Activated CD4-positive, alpha-beta memory T cell treated with anti-CD3 and anti-CD28 coated beads, Interleukin-2, amount 10 ng/mL, durations not matched to agents 7 days and 5 days (primary cell): ENCODE measurements at regions not wholly inside any gene's neighbourhood (a gene's known extent, or its start where the extent isn't known, plus 50 kb on each side); places are given as distances from the start of the nearest gene placed in this dataset.

ENCODE experiments used
- CTCF ChIA-PET: fragments of 350-600 bp; sonication (Branson Sonifier 250); formaldehyde crosslinking; loops from one replicate; lab custom pipeline; 2021; ENCODE audit warnings: antibody characterized with exemption, inconsistent platforms; lab: Charles Lee
- POLR2A ChIA-PET: fragments of 350-600 bp; sonication (Branson Sonifier 250); formaldehyde crosslinking; loops from one replicate; lab custom pipeline; 2021; ENCODE audit warnings: antibody characterized with exemption; lab: Charles Lee
- DNase-seq: peaks from one replicate; pipeline ENCODE4 v3.0.0-alpha.2; 2020
- H3K27ac Mint-ChIP-seq: one replicate; pipeline ENCODE4 v1.8.0; 2021; ENCODE audit warnings: mild to moderate bottlenecking, mixed read lengths
- H3K27me3 Mint-ChIP-seq: one replicate; pipeline ENCODE4 v1.8.0; 2021; ENCODE audit warnings: mixed read lengths
- H3K36me3 Mint-ChIP-seq: one replicate; pipeline ENCODE4 v1.8.0; 2021; ENCODE audit warnings: low read depth, mixed read lengths
- H3K4me1 Mint-ChIP-seq: one replicate; pipeline ENCODE4 v1.8.0; 2021; ENCODE audit warnings: mixed read lengths
- H3K4me3 Mint-ChIP-seq: one replicate; pipeline ENCODE4 v1.8.0; 2021; ENCODE audit warnings: mild to moderate bottlenecking, mixed read lengths
- H3K9me3 Mint-ChIP-seq: one replicate; pipeline ENCODE4 v1.8.0; 2021; ENCODE audit warnings: mixed read lengths

DNA sequence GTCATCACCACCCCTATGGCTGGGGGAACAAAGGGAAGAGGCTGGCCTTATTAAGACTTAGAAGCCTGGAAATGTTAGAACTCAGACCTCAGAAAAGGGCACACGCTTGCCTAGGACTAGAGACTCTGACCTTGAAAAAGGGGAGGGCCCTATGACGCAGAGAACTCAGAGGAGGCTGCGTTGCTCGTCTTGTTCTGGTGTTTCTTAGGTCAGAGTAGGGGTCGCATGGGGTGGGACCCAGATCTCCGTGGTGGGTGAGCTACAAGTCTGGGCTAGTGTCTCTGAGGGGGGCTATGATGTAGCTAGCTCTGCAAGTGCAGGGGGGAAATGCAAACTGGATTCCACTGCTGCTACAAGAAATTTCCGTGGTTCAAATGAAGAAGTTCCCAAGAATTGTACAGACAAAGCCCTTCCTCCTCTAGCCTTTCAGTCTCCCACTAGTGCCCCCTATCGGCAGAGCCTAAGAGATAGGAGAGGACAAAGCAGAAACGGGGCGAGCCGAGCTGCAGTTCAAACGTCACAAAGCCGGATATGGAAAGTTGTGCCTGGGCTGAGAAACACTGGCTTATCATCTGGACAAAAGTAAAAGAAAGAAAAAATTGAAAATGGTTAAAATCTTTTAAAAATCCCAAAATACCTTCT, 392.9 kb upstream of the ROBO2 start:
- no peaks in the 10 kb centered on the region for H3K27me3 Mint-ChIP-seq
- ChIA-PET POLR2A (no interaction called here), CTCF (no interaction called here)

GRCh38 chr3:76651784-76652183, 388.1 kb upstream of the ROBO2 start:
- no peaks in the 10 kb centered on the region for H3K4me1 Mint-ChIP-seq
- ChIA-PET POLR2A (no interaction called here), CTCF (no interaction called here)
- H3K36me3 Mint-ChIP-seq = no peaks in the 10 kb centered on the region
- no peak overlapping the region for H3K27ac Mint-ChIP-seq
- H3K9me3 Mint-ChIP-seq = peaks cover 8% of the 10 kb centered on the region
- no peak overlapping the region for H3K4me3 Mint-ChIP-seq
- no peaks in the 10 kb centered on the region for H3K27me3 Mint-ChIP-seq
- DNase-seq = no peak

More for the DNA sequence above, 392.9 kb upstream of the ROBO2 start:
- DNase-seq = no peak
- Mint-ChIP-seq H3K4me1 (no peaks in the 10 kb centered on the region), H3K36me3 (no peaks in the 10 kb centered on the region), H3K27ac (no peak overlapping the region), H3K4me3 (no peak overlapping the region), H3K9me3 (peaks cover 16% of the 10 kb centered on the region)

DNA sequence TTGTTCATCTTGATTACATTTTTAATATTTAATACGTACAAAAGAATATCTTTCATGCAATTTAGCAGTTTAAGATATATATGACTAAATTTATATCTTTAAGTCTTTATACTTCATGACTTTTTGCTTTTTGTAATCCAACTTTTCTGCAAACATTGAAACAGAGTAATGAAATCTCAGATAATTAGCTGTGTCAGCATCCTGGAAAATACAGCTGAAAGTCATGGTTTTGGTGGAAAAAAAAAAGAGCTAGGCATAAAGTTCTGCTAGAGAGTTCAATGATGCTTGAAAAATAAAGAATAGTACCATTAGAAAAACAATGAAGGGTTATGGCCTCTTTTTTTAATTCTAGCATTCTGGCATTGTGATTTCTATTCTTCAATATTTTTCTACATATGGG, 387.4 kb upstream of the ROBO2 start:
- peaks cover 2% of the 10 kb centered on the region for H3K9me3 Mint-ChIP-seq
- H3K27ac Mint-ChIP-seq = no peak overlapping the region
- CTCF ChIA-PET = no interaction called here
- no peaks in the 10 kb centered on the region for H3K36me3 Mint-ChIP-seq
- H3K4me3 Mint-ChIP-seq = no peak overlapping the region
- POLR2A ChIA-PET = no interaction called here
- H3K27me3 Mint-ChIP-seq = no peaks in the 10 kb centered on the region
- H3K4me1 Mint-ChIP-seq = no peaks in the 10 kb centered on the region
- no peak for DNase-seq

DNA sequence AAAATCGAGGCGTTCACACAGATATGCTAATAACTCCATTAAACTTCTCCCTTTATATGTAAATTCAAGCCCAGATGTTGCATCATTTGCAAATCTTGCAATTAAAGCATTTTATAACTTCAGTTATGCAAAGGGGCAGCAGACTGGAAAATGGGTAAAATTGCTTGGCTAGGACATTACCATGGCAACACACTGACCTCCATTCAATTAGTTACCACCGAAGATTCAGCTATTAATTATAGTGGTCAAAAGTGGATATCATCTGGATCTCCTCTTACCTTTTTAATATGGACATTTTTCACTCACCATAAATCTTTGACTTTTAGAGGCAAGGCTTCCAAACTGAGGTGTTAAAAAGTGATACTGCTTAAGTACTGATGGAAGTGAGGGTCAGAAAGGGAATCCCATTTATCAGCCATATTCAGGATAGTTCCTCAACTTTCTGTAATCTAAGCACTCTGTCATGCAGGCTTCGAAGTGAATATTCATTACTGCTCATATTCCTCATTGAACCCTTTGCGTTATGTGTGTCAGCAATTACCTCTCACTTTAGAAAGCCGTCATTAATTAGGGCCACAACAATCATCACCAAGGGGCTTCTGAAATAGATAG, 386.2 kb upstream of the ROBO2 start:
- H3K27ac Mint-ChIP-seq = no peak overlapping the region
- no peaks in the 10 kb centered on the region for H3K4me1 Mint-ChIP-seq
- no peaks in the 10 kb centered on the region for H3K36me3 Mint-ChIP-seq
- ChIA-PET POLR2A (no interaction called here), CTCF (no interaction called here)
- DNase-seq = no peak
- no peak overlapping the region for H3K4me3 Mint-ChIP-seq
- no peaks in the 10 kb centered on the region for H3K9me3 Mint-ChIP-seq
- no peaks in the 10 kb centered on the region for H3K27me3 Mint-ChIP-seq

DNA sequence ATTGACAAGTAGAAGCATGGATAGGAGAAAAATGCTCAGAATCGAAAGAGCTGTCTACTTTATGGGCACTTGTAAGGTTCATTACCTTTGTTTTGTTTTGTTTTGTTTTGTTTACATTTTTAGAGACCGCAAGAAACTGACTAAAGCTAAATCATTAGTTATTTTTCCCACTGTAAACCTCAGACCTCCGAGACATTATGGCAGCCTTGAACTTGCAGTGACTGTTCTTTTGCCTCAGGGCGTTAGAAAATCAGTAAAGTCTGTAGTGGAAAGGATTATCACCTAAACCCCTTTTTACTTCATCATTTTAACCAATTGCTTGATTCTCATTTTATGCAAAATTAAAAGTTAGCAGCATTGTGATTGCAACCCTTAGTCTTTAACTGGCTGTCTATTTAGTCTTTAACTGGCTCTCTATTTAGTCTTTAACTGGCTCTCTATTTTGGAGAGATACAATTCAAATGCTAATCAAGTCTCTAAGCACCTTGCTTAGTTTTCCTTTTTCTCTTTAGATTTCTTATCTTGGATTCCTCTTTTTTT, 383.3 kb upstream of the ROBO2 start:
- no peaks in the 10 kb centered on the region for H3K36me3 Mint-ChIP-seq
- ChIA-PET POLR2A (no interaction called here), CTCF (no interaction called here)
- H3K27me3 Mint-ChIP-seq = no peaks in the 10 kb centered on the region
- DNase-seq = no peak
- H3K9me3 Mint-ChIP-seq = no peaks in the 10 kb centered on the region
- H3K27ac Mint-ChIP-seq = no peak overlapping the region
- no peak overlapping the region for H3K4me3 Mint-ChIP-seq
- no peaks in the 10 kb centered on the region for H3K4me1 Mint-ChIP-seq

DNA sequence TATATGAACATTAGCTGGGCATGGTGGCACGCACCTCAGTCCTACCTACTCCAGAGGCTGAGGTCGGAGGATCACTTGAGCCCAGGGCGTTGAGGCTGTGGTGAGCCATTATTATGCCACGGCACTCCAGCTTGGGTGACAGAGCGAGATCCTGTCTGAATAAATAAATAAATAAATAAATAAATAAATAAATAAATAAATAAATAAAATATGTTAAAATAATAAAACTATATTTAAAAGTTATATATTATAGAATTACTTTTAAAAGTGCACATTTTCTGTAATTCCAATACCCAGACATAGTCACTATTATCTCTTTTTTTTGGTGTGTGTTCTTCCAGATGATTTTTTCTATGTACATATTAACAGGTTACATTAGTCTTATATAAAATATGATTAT, 382.0 kb upstream of the ROBO2 start:
- H3K27ac Mint-ChIP-seq = no peak overlapping the region
- ChIA-PET CTCF (no interaction called here), POLR2A (no interaction called here)
- H3K27me3 Mint-ChIP-seq = no peaks in the 10 kb centered on the region
- no peak for DNase-seq
- no peaks in the 10 kb centered on the region for H3K36me3 Mint-ChIP-seq
- H3K9me3 Mint-ChIP-seq = no peaks in the 10 kb centered on the region
- H3K4me1 Mint-ChIP-seq = no peaks in the 10 kb centered on the region
- no peak overlapping the region for H3K4me3 Mint-ChIP-seq

- ChIA-PET CTCF (no interaction called here), POLR2A (no interaction called here)
- Mint-ChIP-seq H3K4me3 (no peak overlapping the region), H3K27ac (no peak overlapping the region), H3K9me3 (no peaks in the 10 kb centered on the region), H3K4me1 (no peaks in the 10 kb centered on the region), H3K27me3 (no peaks in the 10 kb centered on the region), H3K36me3 (no peaks in the 10 kb centered on the region)
- no peak for DNase-seq
These were observed 378.2 kb upstream of the ROBO2 start for GRCh38 chr3:76661527-76662250.

DNA sequence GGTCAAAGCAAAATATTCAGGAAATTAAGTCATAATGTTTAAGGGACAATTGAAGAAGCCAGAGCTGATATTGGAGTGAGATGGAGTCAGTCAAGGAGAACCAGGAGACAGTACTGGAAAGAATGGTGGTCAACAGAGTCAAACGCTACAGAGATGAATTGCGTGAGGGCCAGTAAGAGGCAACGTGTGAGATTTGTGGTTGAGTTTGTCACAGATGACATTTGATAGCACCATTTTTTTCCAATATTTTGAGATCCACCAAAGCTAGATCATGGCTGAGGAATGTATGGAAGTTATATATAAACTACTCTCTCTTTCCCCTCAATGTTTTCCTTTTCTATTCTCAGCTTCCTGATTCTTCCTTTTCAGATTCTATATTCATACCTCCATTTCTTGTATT, 375.1 kb upstream of the ROBO2 start:
- Mint-ChIP-seq H3K27me3 (no peaks in the 10 kb centered on the region), H3K36me3 (no peaks in the 10 kb centered on the region), H3K4me3 (no peak overlapping the region), H3K9me3 (peaks cover 3% of the 10 kb centered on the region), H3K27ac (no peak overlapping the region), H3K4me1 (no peaks in the 10 kb centered on the region)
- no peak for DNase-seq
- POLR2A ChIA-PET = no interaction called here
- CTCF ChIA-PET = no interaction called here

GRCh38 chr3:76668653-76669052, 371.2 kb upstream of the ROBO2 start:
- Mint-ChIP-seq H3K9me3 (peaks cover 8% of the 10 kb centered on the region), H3K27ac (no peak overlapping the region), H3K27me3 (no peaks in the 10 kb centered on the region), H3K4me1 (no peaks in the 10 kb centered on the region), H3K4me3 (no peak overlapping the region), H3K36me3 (no peaks in the 10 kb centered on the region)
- POLR2A ChIA-PET = no interaction called here
- DNase-seq = no peak
- CTCF ChIA-PET = no interaction called here

DNA sequence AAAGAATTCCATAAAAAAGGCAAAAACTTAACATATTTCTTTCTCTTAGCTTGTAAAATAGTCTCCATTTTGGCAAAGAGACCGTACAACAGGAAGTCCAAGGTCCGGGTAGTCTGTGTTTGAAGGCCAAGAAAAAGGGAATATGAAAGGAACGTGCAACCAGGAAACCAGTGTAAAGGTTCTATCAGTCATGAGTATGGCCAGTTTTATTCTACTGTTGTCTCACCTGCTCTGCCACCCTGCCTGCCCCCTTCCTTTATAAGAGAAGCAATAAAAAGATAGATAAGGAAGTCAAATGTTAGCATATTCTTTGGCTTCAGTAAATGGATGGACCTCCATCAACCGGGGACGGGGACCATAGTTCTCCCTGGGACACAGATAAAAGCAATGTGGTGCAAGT, 370.6 kb upstream of the ROBO2 start:
- ChIA-PET POLR2A (no interaction called here), CTCF (no interaction called here)
- H3K4me1 Mint-ChIP-seq = no peaks in the 10 kb centered on the region
- H3K27me3 Mint-ChIP-seq = no peaks in the 10 kb centered on the region
- no peaks in the 10 kb centered on the region for H3K36me3 Mint-ChIP-seq
- H3K27ac Mint-ChIP-seq = no peak overlapping the region
- DNase-seq = no peak
- no peak overlapping the region for H3K4me3 Mint-ChIP-seq
- peaks cover 8% of the 10 kb centered on the region for H3K9me3 Mint-ChIP-seq

- no peak overlapping the region for H3K4me3 Mint-ChIP-seq
- no peaks in the 10 kb centered on the region for H3K4me1 Mint-ChIP-seq
- no peaks in the 10 kb centered on the region for H3K27me3 Mint-ChIP-seq
- ChIA-PET POLR2A (no interaction called here), CTCF (no interaction called here)
- H3K9me3 Mint-ChIP-seq = peaks cover 13% of the 10 kb centered on the region
- no peak overlapping the region for H3K27ac Mint-ChIP-seq
- no peak for DNase-seq
- H3K36me3 Mint-ChIP-seq = no peaks in the 10 kb centered on the region
These were observed 366.7 kb upstream of the ROBO2 start for GRCh38 chr3:76673171-76673570.

GRCh38 chr3:76679541-76679940, 360.4 kb upstream of the ROBO2 start:
- Mint-ChIP-seq H3K4me3 (no peak overlapping the region), H3K9me3 (peaks cover 16% of the 10 kb centered on the region), H3K36me3 (no peaks in the 10 kb centered on the region), H3K27ac (no peak overlapping the region), H3K27me3 (no peaks in the 10 kb centered on the region), H3K4me1 (no peaks in the 10 kb centered on the region)
- ChIA-PET POLR2A (no interaction called here), CTCF (no interaction called here)
- DNase-seq = no peak

DNA sequence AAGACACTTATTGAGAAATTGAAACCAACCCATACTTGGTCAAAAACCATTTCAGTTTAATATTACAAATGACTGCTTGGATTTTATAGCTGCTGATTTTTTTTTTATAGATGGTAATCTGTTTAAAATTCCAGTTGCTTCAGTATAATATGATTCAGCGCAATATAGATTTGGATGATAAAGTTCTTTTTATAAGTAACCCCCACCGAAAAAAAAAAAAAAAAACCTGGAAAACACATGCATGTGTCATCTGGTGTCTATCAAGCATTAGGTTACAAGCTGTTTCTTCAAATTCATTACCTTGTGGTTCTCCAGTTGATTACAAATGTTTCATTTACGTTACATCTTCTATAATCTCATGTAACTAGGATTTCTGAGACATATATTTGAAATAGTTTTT, 356.6 kb upstream of the ROBO2 start:
- CTCF ChIA-PET = no interaction called here
- POLR2A ChIA-PET = no interaction called here
- no peaks in the 10 kb centered on the region for H3K36me3 Mint-ChIP-seq
- no peak for DNase-seq
- H3K27ac Mint-ChIP-seq = no peak overlapping the region
- peaks cover 16% of the 10 kb centered on the region for H3K9me3 Mint-ChIP-seq
- no peak overlapping the region for H3K4me3 Mint-ChIP-seq
- H3K4me1 Mint-ChIP-seq = no peaks in the 10 kb centered on the region
- no peaks in the 10 kb centered on the region for H3K27me3 Mint-ChIP-seq
